Retina (tissue), 1 donor: ENCODE measurements at regions not wholly inside any gene's neighbourhood (a gene's known extent, or its start where the extent isn't known, plus 50 kb on each side); places are given as distances from the start of the nearest gene placed in this dataset.
"Not testable (repeated sequence)": the region's sequence is repeated elsewhere in the genome, so short reads cannot be mapped to it uniquely, and the experiment has no call there.

Experiments used
- DNase-seq: peaks from one replicate; pipeline ENCODE4 v3.0.0-alpha.2; 2016

DNA sequence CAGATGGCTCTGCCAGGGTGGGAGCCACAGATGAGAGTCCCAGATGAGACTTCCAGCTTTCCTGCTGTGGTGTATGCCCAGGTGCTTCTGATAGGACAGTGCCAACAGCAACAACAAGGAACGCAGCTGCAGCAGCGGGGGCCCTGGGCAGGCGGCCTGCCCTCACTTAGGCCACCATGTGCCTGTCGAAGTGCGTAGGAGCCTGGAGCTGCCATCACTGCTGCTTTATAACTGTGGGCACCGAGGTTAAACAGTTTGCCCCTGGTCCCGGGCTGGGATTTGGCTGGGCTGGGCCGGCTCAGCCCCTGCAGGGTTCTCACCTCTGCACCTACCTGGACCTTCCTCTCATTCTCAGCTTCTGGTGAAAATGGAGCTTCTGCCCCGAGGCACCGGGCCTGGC lies 54.4 kb upstream of the LRPAP1 start:
- DNase-seq, result not testable (repeated sequence)

DNA sequence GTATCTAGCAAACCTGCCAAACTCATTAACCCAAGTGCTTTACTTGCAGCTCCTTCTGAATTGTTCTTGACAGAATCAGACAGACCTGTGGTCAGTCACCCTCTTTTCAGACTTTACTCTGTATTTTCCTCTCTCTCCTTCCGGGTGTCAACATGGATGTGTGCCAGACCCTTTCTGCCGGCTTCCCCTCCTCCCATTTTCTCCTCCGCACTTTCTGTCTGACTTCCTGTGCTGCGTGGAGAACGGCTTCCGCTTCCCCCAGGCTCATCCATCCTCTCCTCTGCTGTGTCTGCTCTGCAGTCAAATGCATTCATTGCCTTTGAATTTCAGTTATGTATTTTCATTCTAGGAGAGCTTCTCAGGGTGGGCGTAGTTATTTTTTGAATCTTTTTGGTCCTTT lies 53.3 kb upstream of the LRPAP1 start:
- DNase-seq, result not testable (repeated sequence)

DNA sequence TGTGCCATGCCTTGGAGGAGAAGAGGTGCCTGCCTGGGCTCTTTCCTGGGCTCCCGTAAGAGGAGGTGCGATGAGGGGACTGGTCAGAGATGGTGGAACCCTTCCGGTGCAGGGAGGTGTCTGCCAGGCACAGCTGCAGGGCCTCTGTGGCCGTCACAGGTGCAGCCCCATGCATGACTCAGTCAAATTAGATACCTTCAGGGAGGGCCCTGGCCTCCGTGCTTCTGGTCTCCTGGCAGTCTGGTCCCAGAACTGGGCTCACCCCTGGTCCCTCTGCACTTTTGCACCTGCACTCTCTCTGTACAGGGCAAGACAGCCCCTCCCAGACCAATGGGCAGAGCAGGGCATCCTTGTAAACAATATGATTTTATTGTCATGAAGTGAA lies 49.9 kb upstream of the LRPAP1 start:
- no peak for DNase-seq
